ENCODE measurements at regions not wholly inside any gene's neighbourhood (a gene's known extent, or its start where the extent isn't known, plus 50 kb on each side); places are given as distances from the start of the nearest gene placed in this dataset.
"Not testable (repeated sequence)": the region's sequence is repeated elsewhere in the genome, so short reads cannot be mapped to it uniquely, and the experiment has no call there.

DNA sequence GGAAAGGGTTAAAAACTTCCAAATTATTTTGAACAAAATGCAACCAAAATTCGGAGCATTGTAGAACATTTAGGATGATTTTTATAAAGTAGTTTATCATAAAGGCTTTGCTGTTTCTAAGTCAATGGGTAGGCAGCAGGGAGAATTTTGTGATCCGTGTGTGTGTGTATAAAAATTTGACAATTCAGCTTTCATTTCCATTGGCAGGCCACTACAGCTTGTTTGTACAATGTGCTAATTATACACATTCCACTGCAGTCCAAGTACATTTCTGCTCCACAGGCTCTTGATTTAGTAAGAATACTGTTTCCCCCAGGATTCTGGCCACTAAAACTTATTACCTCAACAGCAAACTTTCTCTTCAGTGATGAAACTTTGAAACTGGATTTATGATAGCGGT lies 71.8 kb upstream of the LTBP1 start:
- Histone ChIP-seq H3K4me1 (ENCODE audit: control insufficient read depth, insufficient read depth, low read length) (peaks cover 13% of the 10 kb centered on the region), H3K27me3 (ENCODE audit: control insufficient read depth, insufficient read depth, low read length) (no peaks in the 10 kb centered on the region), H3K27ac (ENCODE audit: low read length) (no peak overlapping the region), H3K4me3 (ENCODE audit: low read length) (no peak overlapping the region), H3K36me3 (ENCODE audit: control insufficient read depth, insufficient read depth, low read length) (no peaks in the 10 kb centered on the region), H3K9me3 (replicated peaks; ENCODE audit: control insufficient read depth, low read depth, low read length) (no peaks in the 10 kb centered on the region)
- WGBS (ENCODE audit: insufficient coverage) = no CpG with 5 or more reads among the region's 3 CpGs
- DNase-seq = peak; percentile 28

DNA sequence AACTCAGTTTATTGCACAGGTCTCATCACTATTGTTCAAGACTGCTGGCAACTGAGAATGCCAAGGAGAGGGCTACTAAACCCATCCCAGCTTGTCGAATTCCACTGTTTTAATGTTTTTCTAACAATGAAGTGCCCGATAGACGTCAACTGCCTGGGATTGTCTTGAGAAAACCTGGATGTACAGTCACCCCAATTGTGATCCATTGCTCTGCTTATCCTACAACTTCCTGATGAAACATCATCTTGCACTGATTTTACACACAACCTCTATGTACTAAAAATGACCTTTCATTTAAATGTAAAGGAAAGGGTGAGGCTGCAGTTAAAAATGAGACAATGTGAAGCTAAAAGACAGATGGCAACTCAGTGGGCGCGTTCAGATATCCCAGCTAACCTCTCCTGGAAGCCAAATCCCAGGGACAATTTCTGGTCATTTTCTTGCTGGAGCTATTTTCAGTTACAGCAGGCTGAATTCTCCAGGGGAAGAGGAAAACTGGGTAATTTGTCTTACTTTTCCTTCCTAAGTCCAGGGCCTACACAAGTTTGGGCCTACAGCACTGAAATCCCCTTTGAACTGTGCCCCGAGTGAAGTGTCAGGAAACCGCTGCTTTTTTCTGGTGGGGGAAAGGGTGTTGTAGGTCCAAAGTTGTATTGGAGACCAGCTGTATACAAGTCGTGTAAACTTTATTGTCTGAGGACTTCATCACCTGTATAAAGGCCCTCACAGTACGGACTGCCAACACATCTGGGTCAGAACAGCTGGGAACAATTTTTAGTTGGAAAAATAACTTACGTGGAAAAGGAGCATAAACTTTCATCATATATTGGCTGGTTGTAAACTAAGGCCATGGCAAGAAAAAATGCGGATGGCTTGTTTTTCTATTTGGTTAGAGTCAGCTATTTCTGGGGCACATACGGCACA lies 68.9 kb upstream of the LTBP1 start:
- Histone ChIP-seq H3K27ac (ENCODE audit: low read length) (peak overlapping the region; percentile 59), H3K9me3 (replicated peaks; ENCODE audit: control insufficient read depth, low read depth, low read length) (no peaks in the 10 kb centered on the region), H3K36me3 (ENCODE audit: control insufficient read depth, insufficient read depth, low read length) (no peaks in the 10 kb centered on the region), H3K27me3 (ENCODE audit: control insufficient read depth, insufficient read depth, low read length) (no peaks in the 10 kb centered on the region), H3K4me1 (ENCODE audit: control insufficient read depth, insufficient read depth, low read length) (peaks cover 13% of the 10 kb centered on the region), H3K4me3 (ENCODE audit: low read length) (no peak overlapping the region)
- 43% methylated on average over 6 of the region's 12 CpGs for WGBS (ENCODE audit: insufficient coverage)
- peak; percentile 77 for DNase-seq

DNA sequence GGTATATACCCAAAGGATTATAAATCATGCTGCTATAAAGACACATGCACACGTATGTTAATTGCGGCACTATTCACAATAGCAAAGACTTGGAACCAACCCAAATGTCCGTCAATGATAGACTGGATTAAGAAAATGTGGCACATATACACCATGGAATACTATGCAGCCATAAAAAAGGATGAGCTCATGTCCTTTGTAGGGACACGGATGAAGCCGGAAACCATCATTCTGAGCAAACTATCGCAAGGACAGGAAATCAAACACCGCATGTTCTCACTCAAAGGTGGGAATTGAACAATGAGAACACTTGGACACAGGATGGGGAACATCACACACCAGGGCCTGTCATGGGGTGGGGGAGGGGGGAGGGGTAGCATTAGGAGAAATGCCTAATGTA lies 66.8 kb upstream of the LTBP1 start:
- DNase-seq; H3K27me3 ChIP-seq (ENCODE audit: control insufficient read depth, insufficient read depth, low read length); H3K36me3 ChIP-seq (ENCODE audit: control insufficient read depth, insufficient read depth, low read length); H3K4me3 ChIP-seq (ENCODE audit: low read length); H3K27ac ChIP-seq (ENCODE audit: low read length); H3K9me3 ChIP-seq (replicated peaks; ENCODE audit: control insufficient read depth, low read depth, low read length): not testable (repeated sequence)
- H3K4me1 ChIP-seq (ENCODE audit: control insufficient read depth, insufficient read depth, low read length) = peaks cover 13% of the 10 kb centered on the region
- WGBS (ENCODE audit: insufficient coverage) = 100% methylated on average over 1 of the region's 7 CpGs

DNA sequence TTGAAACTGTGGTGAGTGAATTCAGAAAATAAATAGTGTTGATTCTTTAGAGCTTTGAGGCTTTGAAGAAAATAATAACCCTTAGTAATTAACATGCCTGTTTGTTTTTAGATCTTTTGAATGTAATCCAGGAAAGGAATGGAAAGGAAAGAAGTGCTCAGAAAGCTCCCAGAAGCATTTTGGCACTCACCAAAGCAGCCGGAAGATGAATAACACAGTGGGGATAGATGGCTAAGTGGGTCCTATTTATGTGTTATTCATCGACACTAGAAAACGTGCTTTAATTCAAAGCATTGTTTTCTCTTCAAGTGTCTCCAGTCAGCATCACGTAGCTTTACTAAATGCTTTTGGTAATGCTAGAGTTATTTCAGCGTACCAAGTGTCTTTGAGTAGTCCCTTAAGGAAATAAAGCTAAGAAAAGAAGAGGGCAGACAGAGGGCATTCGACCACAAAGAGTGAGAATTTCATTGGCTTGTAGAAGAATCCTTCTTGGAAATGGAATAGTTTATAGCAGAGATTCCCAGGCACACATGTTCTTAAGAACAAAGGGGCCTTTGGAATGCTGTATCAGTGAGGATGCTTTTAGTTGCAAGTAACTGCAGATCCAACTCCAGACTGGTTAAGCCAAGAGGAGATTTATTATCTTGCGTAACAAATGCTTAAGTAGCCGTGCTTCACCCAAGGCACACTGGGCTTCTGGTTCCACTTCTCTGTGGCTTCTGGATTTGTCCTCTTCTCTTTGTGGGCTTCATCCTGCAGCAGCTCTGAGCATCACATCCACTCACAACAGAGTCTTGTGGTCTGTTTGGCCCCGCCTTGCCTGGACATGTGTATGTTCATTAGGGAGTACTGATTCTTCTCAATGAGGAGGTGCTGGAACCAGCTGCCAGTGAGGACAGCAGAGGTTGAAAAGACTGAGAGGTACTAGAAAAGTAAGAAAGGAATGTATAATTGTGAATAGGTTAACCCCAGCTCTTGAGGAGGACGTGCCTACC lies 63.6 kb upstream of the LTBP1 start:
- peaks cover 2% of the 10 kb centered on the region for H3K4me1 ChIP-seq (ENCODE audit: control insufficient read depth, insufficient read depth, low read length)
- 66% methylated on average over 4 of the region's 10 CpGs for WGBS (ENCODE audit: insufficient coverage)

DNA sequence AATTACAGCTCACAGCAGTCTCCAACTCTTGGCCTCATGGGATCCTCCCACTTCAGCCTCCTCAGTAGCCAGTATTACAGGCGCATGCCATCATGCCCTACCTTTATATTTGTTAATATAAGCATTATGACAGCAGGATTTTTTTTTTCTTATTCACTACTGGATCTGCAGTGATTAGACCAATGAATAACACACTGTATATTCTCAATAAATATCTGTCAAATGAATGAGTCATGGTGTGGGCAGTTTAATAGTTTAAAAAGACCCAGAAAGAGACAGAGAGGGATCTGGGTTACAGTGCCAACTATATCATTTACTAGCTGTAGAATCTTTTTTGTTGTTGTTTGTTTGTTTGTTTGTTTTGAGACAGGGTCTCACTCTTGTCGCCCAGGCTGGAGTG lies 62.4 kb upstream of the LTBP1 start:
- WGBS (ENCODE audit: insufficient coverage) = no CpG with 5 or more reads among the region's 2 CpGs
- no peak for DNase-seq
- peaks cover 3% of the 10 kb centered on the region for H3K9me3 ChIP-seq (replicated peaks; ENCODE audit: control insufficient read depth, low read depth, low read length)

More for the DNA sequence above, 63.6 kb upstream of the LTBP1 start:
- no peaks in the 10 kb centered on the region for H3K27me3 ChIP-seq (ENCODE audit: control insufficient read depth, insufficient read depth, low read length)
- no peak for DNase-seq
- no peak overlapping the region for H3K27ac ChIP-seq (ENCODE audit: low read length)
- no peak overlapping the region for H3K4me3 ChIP-seq (ENCODE audit: low read length)
- no peaks in the 10 kb centered on the region for H3K36me3 ChIP-seq (ENCODE audit: control insufficient read depth, insufficient read depth, low read length)
- H3K9me3 ChIP-seq (replicated peaks; ENCODE audit: control insufficient read depth, low read depth, low read length) = peaks cover 3% of the 10 kb centered on the region

DNA sequence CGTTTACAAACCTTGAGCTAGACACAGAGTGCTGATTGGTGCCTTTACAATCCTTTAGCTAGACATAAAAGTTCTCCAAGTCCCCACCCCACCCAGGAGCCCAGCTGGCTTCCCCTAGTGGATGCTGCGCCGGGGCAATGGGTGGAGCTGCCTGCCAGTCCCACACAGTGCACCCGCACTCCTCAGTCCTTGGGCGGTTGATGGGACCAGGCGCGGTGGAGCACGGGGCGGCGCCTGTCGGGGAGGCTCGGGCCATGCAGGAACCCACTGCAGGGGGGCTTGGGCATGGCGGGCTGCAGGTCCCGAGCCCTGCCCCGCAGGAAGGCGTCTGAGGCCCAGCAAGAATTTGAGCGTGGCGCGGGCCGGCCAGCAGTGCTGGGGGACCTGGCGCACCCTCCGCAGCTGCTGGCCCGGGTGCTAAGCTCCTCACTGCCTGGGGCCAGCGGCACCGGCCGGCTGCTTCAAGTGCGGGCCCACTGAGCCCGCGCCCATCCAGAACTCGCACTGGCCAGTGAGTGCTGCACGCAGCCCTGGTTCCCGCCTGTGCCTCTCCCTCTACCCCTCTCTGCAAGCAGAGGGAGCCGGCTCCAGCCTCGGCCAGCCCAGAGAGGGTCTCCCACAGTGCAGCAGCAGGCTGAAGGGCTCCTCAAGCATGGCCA lies 60.2 kb upstream of the LTBP1 start:
- H3K4me3 ChIP-seq (ENCODE audit: low read length); H3K27ac ChIP-seq (ENCODE audit: low read length); H3K27me3 ChIP-seq (ENCODE audit: control insufficient read depth, insufficient read depth, low read length); H3K4me1 ChIP-seq (ENCODE audit: control insufficient read depth, insufficient read depth, low read length); DNase-seq; H3K36me3 ChIP-seq (ENCODE audit: control insufficient read depth, insufficient read depth, low read length); H3K9me3 ChIP-seq (replicated peaks; ENCODE audit: control insufficient read depth, low read depth, low read length): not testable (repeated sequence)
- 97% methylated on average over 34 of the region's 34 CpGs for WGBS (ENCODE audit: insufficient coverage)

More for the DNA sequence above, 62.4 kb upstream of the LTBP1 start:
- no peaks in the 10 kb centered on the region for H3K27me3 ChIP-seq (ENCODE audit: control insufficient read depth, insufficient read depth, low read length)
- H3K27ac ChIP-seq (ENCODE audit: low read length) = no peak overlapping the region
- H3K36me3 ChIP-seq (ENCODE audit: control insufficient read depth, insufficient read depth, low read length) = no peaks in the 10 kb centered on the region
- H3K4me3 ChIP-seq (ENCODE audit: low read length) = no peak overlapping the region
- no peaks in the 10 kb centered on the region for H3K4me1 ChIP-seq (ENCODE audit: control insufficient read depth, insufficient read depth, low read length)

DNA sequence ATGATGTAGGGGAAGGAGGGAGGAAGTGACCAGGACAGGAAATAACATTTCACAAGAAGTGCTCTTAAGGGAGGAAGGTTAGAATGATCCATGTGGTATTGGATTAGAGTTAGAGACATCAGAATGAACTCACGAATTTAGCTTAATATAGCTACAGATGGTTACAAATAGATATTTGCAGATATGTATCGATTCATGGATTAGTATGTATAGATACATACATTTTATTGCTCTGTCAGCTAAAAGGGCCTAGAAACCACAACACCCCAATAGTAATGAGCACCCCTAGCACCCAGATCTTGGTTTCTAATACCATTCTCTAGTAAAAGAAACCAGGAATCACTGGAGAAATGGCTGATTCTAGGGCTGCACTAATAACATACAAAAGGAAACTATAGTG lies 59.6 kb upstream of the LTBP1 start:
- H3K4me1 ChIP-seq (ENCODE audit: control insufficient read depth, insufficient read depth, low read length) = no peaks in the 10 kb centered on the region
- no CpG with 5 or more reads among the region's 2 CpGs for WGBS (ENCODE audit: insufficient coverage)
- H3K4me3 ChIP-seq (ENCODE audit: low read length) = no peak overlapping the region
- H3K36me3 ChIP-seq (ENCODE audit: control insufficient read depth, insufficient read depth, low read length) = no peaks in the 10 kb centered on the region
- no peak for DNase-seq
- H3K27me3 ChIP-seq (ENCODE audit: control insufficient read depth, insufficient read depth, low read length) = no peaks in the 10 kb centered on the region
- peaks cover 3% of the 10 kb centered on the region for H3K9me3 ChIP-seq (replicated peaks; ENCODE audit: control insufficient read depth, low read depth, low read length)
- H3K27ac ChIP-seq (ENCODE audit: low read length) = no peak overlapping the region

DNA sequence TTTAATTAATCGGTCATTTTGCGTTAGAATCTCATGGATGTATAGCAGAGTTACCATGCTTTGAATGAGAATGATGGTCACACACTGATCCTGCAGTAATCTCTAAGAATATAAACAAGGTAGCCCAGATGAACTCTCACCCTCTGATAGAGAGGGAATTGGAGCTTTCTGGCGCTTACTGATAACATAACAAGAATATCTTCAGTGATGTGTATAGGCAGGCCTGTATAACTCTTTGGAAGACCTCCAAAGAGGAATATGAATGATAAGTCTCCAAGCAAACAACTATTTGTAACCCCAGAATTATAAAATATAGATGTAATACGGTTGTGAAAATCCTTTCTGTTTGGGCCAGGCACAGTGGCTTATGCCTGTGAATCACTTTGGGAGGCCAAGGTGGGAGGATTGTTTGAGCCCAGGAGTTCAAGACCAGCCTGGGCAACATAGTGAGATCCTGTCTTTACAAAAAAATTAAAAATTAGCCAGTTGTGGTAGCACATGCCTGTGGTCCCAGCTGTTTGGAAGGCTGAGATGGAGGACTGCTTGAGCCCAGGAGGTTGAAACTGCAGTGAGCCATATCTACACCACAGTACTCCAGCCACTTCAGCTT lies 52.5 kb upstream of the LTBP1 start:
- no peak overlapping the region for H3K27ac ChIP-seq (ENCODE audit: low read length)
- H3K36me3 ChIP-seq (ENCODE audit: control insufficient read depth, insufficient read depth, low read length) = no peaks in the 10 kb centered on the region
- peaks cover 3% of the 10 kb centered on the region for H3K9me3 ChIP-seq (replicated peaks; ENCODE audit: control insufficient read depth, low read depth, low read length)
- H3K4me3 ChIP-seq (ENCODE audit: low read length) = no peak overlapping the region
- no peaks in the 10 kb centered on the region for H3K4me1 ChIP-seq (ENCODE audit: control insufficient read depth, insufficient read depth, low read length)
- DNase-seq = no peak
- H3K27me3 ChIP-seq (ENCODE audit: control insufficient read depth, insufficient read depth, low read length) = no peaks in the 10 kb centered on the region
- no CpG with 5 or more reads among the region's 4 CpGs for WGBS (ENCODE audit: insufficient coverage)

DNA sequence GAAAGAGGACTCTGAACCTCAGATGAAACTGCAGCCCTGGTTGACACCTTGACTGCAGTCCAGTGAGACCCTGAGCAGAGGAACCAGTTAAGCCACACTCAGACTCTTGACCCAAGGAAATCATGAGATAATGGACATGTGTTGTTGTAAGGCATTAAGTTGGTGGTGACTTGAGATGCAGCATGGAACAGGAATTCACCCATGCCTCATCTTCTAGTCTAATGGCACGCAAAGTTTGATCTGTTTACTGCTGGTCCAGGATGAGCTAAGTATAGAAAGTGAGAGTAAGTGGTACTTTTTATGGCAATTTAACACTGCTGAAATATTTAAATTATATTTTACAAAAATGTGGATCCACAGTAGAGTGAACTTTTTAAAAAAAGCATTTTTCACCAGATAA lies 51.3 kb upstream of the LTBP1 start:
- H3K27me3 ChIP-seq (ENCODE audit: control insufficient read depth, insufficient read depth, low read length) = no peaks in the 10 kb centered on the region
- no CpG with 5 or more reads among the region's 1 CpG for WGBS (ENCODE audit: insufficient coverage)
- H3K4me3 ChIP-seq (ENCODE audit: low read length) = no peak overlapping the region
- H3K27ac ChIP-seq (ENCODE audit: low read length) = no peak overlapping the region
- peaks cover 3% of the 10 kb centered on the region for H3K9me3 ChIP-seq (replicated peaks; ENCODE audit: control insufficient read depth, low read depth, low read length)
- H3K36me3 ChIP-seq (ENCODE audit: control insufficient read depth, insufficient read depth, low read length) = no peaks in the 10 kb centered on the region
- no peak for DNase-seq
- peaks cover 4% of the 10 kb centered on the region for H3K4me1 ChIP-seq (ENCODE audit: control insufficient read depth, insufficient read depth, low read length)

All from muscle of leg (tissue), 3 donors.